NCI-H1092 (cell line): ENCODE measurements at regions not wholly inside any gene's neighbourhood (a gene's known extent, or its start where the extent isn't known, plus 50 kb on each side); places are given as distances from the start of the nearest gene placed in this dataset.
"Not testable (repeated sequence)": the region's sequence is repeated elsewhere in the genome, so short reads cannot be mapped to it uniquely, and the experiment has no call there.

ENCODE experiments used
- DNase-seq: peaks from one replicate; lab custom pipeline; 2025; lab: John Stamatoyannopoulos, UW

DNA sequence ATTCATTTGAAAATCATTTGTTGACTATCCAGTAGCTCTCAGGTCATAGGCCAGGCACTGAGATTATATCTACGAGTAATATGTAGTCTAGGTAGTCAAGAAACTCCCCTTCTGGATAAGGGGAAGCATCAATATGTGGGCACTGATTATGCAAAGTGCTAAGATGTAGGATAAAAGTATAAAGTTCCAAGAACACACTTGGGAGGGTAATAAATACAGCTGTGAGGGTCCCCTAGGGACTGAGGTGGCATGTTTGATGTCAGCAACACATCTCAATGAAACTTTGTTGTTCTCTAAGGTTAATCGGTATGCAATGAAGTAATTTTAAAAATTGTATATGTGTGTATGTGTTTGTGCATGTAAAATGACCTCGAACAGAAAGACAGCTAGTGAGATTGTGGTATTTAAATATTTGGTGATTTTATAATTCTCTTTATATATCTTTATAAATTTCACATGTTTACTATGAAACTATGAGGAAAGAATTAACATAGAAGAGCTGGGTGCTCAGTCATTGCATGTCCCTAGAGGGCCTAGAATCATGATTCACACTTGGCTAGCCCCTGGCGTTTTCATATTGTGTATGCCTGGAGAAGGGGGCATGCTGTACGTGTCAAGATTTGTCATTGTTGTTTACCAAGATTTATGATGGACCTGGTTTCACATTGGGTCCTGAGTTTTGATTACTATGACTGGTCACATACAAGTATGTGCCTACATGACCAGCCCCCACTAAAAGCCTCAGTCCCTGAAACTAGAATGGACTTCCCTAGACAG lies 140.1 kb upstream of the DUSP10 start:
- DNase-seq: no peak

DNA sequence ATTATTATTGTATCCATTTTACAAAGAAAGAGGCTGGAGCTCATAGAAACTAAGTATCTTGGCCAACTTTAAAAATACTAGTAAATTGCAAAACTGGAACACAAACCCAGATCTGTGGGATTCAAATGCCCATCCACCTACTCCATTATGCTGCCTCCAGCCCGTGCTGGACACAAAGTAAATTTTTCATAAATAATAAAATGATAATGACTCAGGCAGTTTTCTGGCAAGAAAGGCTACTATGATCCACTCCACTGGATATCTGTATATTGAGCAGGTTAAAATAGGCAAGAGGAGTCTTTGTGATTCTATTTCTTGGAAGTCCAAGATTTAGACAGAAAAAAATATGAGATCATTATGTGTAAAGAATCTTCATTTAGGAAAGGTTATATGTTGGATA lies 138.3 kb upstream of the DUSP10 start:
- DNase-seq: no peak

- DNase-seq: no peak
Measured at GRCh38 chr1:221878134-221878533, 136.2 kb upstream of the DUSP10 start.

GRCh38 chr1:221877311-221877710 lies 135.4 kb upstream of the DUSP10 start:
- DNase-seq: no peak

DNA sequence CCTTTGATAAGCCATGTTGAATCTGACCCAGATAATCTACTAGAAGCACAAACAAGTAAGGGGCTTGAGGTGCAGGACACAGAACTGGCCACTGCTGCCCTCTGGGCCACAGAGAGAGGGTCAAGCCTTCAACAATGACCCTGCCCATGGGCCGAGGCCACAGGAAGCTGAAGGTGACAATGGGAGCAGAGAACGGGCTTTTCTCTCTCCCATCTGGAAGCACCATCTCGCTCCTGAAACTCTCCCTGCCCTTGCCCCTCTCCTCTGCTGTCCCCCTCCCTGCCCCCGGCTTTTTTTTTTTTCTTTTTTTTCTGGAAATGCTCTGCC lies 133.1 kb upstream of the DUSP10 start:
- no peak for DNase-seq

- DNase-seq: no peak
Measured at GRCh38 chr1:221874285-221875003, 132.6 kb upstream of the DUSP10 start.

DNA sequence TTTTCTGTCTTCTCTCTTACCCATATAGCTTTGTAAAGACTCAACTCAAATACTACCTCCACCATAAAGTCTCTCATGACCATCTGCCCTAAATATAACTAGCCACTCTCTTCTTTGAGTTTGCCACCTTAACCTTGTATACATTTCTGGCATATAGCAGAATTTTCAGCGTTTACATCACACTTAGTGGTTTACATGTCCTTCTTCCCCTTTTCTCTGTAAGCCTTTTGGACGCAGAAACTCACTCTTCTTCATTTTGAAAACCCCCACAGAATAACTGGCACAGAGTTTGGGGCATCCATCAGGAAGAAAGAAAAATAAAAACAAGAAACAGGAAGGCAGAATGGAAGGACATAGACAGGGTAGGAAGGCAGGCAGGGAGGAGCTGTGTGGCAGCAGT lies 131.8 kb upstream of the DUSP10 start:
- no peak for DNase-seq

DNA sequence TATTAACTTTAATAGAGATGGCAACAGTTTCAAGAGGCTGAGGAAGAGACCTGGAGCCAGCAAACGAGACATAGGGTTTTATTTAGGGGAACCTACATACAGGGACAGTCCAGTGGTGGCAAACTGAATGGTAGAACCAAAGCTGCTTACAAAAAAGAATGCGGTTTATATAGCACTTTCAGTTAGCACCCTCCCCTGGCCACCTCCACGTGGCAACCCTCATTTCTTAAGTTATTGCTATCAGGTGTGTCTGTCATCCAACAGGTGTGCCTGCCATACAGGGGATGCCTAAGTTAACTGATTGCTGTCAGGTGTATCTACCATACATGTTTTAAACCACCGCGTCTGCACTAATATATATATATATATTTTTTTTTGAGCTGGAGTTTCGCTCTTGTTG lies 129.2 kb upstream of the DUSP10 start:
- DNase-seq: no peak

GRCh38 chr1:221869779-221870178 lies 127.9 kb upstream of the DUSP10 start:
- DNase-seq: no peak

GRCh38 chr1:221868593-221869303 lies 126.9 kb upstream of the DUSP10 start:
- no peak for DNase-seq

DNA sequence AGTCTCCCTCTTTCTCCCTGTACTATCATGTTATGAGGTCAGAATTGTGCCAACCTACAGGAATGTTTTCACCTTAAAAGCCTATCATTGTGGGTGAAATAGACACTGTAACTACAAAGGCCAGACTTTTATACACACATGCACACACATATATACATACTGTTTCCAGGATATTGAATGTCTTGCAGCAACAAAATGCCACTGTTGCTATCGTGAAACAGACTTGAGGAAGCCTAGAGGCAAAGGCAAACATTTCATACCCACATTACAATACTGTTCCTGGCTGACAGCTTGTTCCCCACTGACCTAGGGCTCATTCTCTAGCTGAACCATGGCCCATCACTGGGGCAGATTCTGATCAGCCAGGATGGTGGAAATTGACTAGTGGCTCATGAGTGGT lies 125.1 kb upstream of the DUSP10 start:
- no peak for DNase-seq

DNA sequence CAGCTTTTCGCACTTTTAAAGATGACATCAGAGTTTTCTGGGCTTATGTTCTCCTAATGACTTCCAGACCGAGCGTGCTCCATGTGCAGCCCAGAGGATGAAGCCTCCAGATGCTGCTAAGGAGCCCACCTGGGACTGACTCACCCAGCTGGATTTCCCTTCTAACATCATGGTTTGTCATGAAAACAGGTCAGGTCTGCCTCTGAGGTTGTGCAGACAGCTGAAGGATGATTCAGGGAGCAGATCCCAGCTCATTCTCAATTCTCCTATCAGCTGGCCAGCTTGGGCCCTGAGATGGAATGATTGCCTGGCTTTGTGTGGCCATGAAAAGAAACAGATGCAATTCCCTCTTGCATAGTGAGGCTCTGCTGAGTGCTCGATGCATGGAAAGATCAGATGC lies 123.9 kb upstream of the DUSP10 start:
- no peak for DNase-seq

- DNase-seq: no peak
Measured at GRCh38 chr1:221863635-221864034, 121.7 kb upstream of the DUSP10 start.

DNA sequence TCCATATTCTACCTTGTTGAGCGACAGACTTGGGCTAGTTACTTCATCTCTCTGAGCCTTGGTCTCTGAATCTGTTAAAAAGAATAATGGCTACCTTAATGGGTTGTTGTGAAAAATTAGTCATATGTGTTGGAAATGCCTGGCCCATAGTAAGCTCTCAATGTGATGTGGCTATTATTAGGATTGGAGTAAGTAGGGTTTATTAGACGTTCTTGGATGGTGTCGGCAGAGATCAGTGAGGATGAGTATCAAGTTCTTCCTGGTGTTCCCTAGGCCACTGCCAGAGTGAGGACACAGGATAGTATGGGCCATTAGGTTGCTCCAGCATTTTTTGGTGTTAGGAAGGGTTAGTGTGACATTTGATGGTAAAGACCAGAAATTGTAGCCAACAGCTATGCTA lies 121.1 kb upstream of the DUSP10 start:
- no peak for DNase-seq

DNA sequence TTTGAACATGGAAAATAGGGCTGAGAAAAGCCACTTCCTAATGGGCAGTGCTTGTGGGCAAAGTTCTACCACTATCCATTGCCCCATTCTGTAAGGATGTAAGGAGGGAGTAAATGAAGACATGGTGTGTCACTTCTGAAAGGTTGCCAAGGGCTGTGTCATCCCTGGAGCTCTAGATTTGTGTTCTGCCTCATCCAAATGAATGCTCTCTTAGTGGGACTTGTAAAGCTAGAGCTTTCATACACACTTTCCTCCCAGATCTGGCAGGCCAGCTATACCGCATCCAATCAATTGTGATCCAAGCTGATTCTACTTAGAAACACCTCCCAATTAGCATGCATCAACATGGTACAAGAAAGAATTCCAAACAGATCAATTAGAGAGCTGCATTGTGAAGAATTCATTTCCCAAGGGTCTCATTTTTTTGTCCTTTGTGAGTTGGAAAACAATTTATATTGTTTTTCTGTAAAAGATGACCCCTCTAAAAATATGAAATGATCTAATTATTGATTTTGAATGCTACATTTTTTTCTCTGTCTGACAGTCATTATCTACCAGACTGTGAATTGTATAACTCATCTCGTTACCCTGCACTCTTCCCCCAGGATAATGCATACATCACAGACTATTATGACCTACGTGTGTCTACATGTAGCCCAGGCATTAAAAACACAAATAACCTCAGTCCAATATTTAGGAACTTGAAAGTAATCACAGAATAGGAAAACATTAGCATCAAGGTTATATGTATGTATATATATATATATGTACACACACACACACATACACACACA lies 117.1 kb upstream of the DUSP10 start:
- no peak for DNase-seq

GRCh38 chr1:221857094-221857444 lies 115.2 kb upstream of the DUSP10 start:
- DNase-seq: not testable (repeated sequence)

GRCh38 chr1:221856228-221857093 lies 114.6 kb upstream of the DUSP10 start:
- no peak for DNase-seq

GRCh38 chr1:221855156-221855555 lies 113.3 kb upstream of the DUSP10 start:
- no peak for DNase-seq

GRCh38 chr1:221851336-221851735 lies 109.4 kb upstream of the DUSP10 start:
- no peak for DNase-seq

GRCh38 chr1:221850470-221851187 lies 108.7 kb upstream of the DUSP10 start:
- DNase-seq: no peak

DNA sequence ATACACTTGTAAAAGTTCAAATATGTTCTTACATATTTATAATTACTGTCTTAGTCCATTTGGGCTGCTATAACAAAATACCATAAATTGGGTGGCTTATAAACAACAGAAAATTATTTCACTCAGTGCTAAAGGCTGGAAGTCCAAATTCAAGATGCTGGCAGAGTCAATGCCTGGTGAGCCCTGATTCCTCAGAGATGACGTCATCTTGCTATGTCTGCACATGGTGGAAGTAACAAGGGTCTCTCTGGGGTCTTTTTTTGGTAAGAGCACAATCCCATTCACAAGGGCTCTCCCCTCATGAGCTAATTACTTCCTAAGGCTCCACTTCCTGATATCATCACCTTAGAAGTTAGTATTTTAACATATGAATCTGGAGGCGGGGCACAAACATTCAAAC lies 108.0 kb upstream of the DUSP10 start:
- no peak for DNase-seq
